HG02763 (cell line): ENCODE measurements at regions not wholly inside any gene's neighbourhood (a gene's known extent, or its start where the extent isn't known, plus 50 kb on each side); places are given as distances from the start of the nearest gene placed in this dataset.
"Not testable (repeated sequence)": the region's sequence is repeated elsewhere in the genome, so short reads cannot be mapped to it uniquely, and the experiment has no call there.

ENCODE experiments used
- ATAC-seq: cut with Tn5 transposase; IDR thresholded peaks from one replicate; pipeline ENCODE4 v1.9.1; 2021; ENCODE audit warnings: mild to moderate bottlenecking, moderate library complexity; ENCODE audit not compliant: unreplicated experiment

GRCh38 chr7:142507066-142507465 is 242.2 kb upstream of the PRSS1 start:
- ATAC-seq = not testable (repeated sequence)

- ATAC-seq = no peak
Measured at GRCh38 chr7:142506601-142507000, 242.7 kb upstream of the PRSS1 start.

GRCh38 chr7:142503949-142504348 is 245.3 kb upstream of the PRSS1 start:
- ATAC-seq = not testable (repeated sequence)

- ATAC-seq = no peak
Measured at GRCh38 chr7:142503036-142503435, 245.2 kb upstream of the PRSS58 start.

- ATAC-seq = no peak
Measured at GRCh38 chr7:142501434-142501833, 243.6 kb upstream of the PRSS58 start.

- ATAC-seq = no peak
Measured at GRCh38 chr7:142500366-142500765, 242.5 kb upstream of the PRSS58 start.

GRCh38 chr7:142499635-142500034 is 241.8 kb upstream of the PRSS58 start:
- ATAC-seq = no peak

GRCh38 chr7:142498364-142498763 is 240.5 kb upstream of the PRSS58 start:
- no peak for ATAC-seq

- no peak for ATAC-seq
Measured at GRCh38 chr7:142496545-142496991, 238.7 kb upstream of the PRSS58 start.

GRCh38 chr7:142495879-142496278 is 238.0 kb upstream of the PRSS58 start:
- ATAC-seq = not testable (repeated sequence)

- not testable (repeated sequence) for ATAC-seq
Measured at GRCh38 chr7:142495301-142495700, 237.4 kb upstream of the PRSS58 start.

GRCh38 chr7:142494021-142494420 is 236.2 kb upstream of the PRSS58 start:
- ATAC-seq = no peak

- ATAC-seq = no peak
Measured at GRCh38 chr7:142488842-142489241, 231.0 kb upstream of the PRSS58 start.

- ATAC-seq = no peak
Measured at GRCh38 chr7:142488036-142488633, 230.3 kb upstream of the PRSS58 start.

- not testable (repeated sequence) for ATAC-seq
Measured at GRCh38 chr7:142487565-142487964, 229.7 kb upstream of the PRSS58 start.

- ATAC-seq = no peak
Measured at GRCh38 chr7:142487124-142487523, 229.3 kb upstream of the PRSS58 start.

- no peak for ATAC-seq
Measured at GRCh38 chr7:142485617-142486226, 227.9 kb upstream of the PRSS58 start.

GRCh38 chr7:142483659-142484317 is 225.9 kb upstream of the PRSS58 start:
- ATAC-seq = no peak

GRCh38 chr7:142482891-142483658 is 225.2 kb upstream of the PRSS58 start:
- ATAC-seq = peak; percentile 72

GRCh38 chr7:142481548-142481947 is 223.7 kb upstream of the PRSS58 start:
- ATAC-seq = no peak

- ATAC-seq = peak; percentile 64
Measured at GRCh38 chr7:142478479-142479220, 220.8 kb upstream of the PRSS58 start.
